ENCODE measurements at regions not wholly inside any gene's neighbourhood (a gene's known extent, or its start where the extent isn't known, plus 50 kb on each side); places are given as distances from the start of the nearest gene placed in this dataset.

- Histone ChIP-seq H3K36me3 (ENCODE audit: control insufficient read depth in 4 of 4, insufficient read depth in 4 of 4, low read length in 4 of 4) (no peaks in the 10 kb centered on the region), H3K9ac (ENCODE audit: insufficient read depth in 1 of 2, low read length in 2 of 2) (no peak overlapping the region), H3K4me1 (ENCODE audit: control insufficient read depth in 5 of 5, insufficient read depth in 5 of 5, low read length in 5 of 5) (no peaks in the 10 kb centered on the region), H3K27ac (ENCODE audit: low read depth in 1 of 2, low read length in 1 of 2) (no peak overlapping the region), H3K9me3 (ENCODE audit: control insufficient read depth in 4 of 4, insufficient read depth in 3 of 4, low read length in 3 of 4) (no peaks in the 10 kb centered on the region), H3K27me3 (ENCODE audit: control insufficient read depth in 3 of 3, insufficient read depth in 3 of 3, low read length in 2 of 3) (no peaks in the 10 kb centered on the region), H3K4me3 (no peak overlapping the region)
- DNase-seq (peak; percentile 24 to 76 (median 59)), ATAC-seq (ENCODE audit: insufficient read depth, low FRiP score) (no peak)
- TF ChIP-seq, protein P1, sequence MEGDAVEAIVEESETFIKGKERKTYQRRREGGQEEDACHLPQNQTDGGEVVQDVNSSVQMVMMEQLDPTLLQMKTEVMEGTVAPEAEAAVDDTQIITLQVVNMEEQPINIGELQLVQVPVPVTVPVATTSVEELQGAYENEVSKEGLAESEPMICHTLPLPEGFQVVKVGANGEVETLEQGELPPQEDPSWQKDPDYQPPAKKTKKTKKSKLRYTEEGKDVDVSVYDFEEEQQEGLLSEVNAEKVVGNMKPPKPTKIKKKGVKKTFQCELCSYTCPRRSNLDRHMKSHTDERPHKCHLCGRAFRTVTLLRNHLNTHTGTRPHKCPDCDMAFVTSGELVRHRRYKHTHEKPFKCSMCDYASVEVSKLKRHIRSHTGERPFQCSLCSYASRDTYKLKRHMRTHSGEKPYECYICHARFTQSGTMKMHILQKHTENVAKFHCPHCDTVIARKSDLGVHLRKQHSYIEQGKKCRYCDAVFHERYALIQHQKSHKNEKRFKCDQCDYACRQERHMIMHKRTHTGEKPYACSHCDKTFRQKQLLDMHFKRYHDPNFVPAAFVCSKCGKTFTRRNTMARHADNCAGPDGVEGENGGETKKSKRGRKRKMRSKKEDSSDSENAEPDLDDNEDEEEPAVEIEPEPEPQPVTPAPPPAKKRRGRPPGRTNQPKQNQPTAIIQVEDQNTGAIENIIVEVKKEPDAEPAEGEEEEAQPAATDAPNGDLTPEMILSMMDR (IDR thresholded peaks at IDR 0.05; ENCODE audit: control extremely low read depth, extremely low read depth) = no peak
- 65 to 69% methylated on average over 6 of the region's 6 CpGs for WGBS, 2 donors
Measured at GRCh38 chr11:26134481-26135355, 197.2 kb upstream of the ANO3 start.

GRCh38 chr11:26137651-26138050, 194.3 kb upstream of the ANO3 start:
- H3K27ac ChIP-seq (ENCODE audit: low read depth in 1 of 2, low read length in 1 of 2) = no peak overlapping the region
- no peaks in the 10 kb centered on the region for H3K36me3 ChIP-seq (ENCODE audit: control insufficient read depth in 4 of 4, insufficient read depth in 4 of 4, low read length in 4 of 4)
- 83 to 84% methylated on average over 2 of the region's 2 CpGs for WGBS, 2 donors
- no peaks in the 10 kb centered on the region for H3K9me3 ChIP-seq (ENCODE audit: control insufficient read depth in 4 of 4, insufficient read depth in 3 of 4, low read length in 3 of 4)
- DNase-seq (no peak), ATAC-seq (ENCODE audit: insufficient read depth, low FRiP score) (no peak)
- H3K4me1 ChIP-seq (ENCODE audit: control insufficient read depth in 5 of 5, insufficient read depth in 5 of 5, low read length in 5 of 5) = peaks cover 0 to 9% (median 0%) of the 10 kb centered on the region in 5 donors
- no peak overlapping the region for H3K9ac ChIP-seq (ENCODE audit: insufficient read depth in 1 of 2, low read length in 2 of 2)
- no peaks in the 10 kb centered on the region for H3K27me3 ChIP-seq (ENCODE audit: control insufficient read depth in 3 of 3, insufficient read depth in 3 of 3, low read length in 2 of 3)
- TF ChIP-seq, protein P1 (IDR thresholded peaks at IDR 0.05; ENCODE audit: control extremely low read depth, extremely low read depth) = no peak
- no peak overlapping the region for H3K4me3 ChIP-seq

DNA sequence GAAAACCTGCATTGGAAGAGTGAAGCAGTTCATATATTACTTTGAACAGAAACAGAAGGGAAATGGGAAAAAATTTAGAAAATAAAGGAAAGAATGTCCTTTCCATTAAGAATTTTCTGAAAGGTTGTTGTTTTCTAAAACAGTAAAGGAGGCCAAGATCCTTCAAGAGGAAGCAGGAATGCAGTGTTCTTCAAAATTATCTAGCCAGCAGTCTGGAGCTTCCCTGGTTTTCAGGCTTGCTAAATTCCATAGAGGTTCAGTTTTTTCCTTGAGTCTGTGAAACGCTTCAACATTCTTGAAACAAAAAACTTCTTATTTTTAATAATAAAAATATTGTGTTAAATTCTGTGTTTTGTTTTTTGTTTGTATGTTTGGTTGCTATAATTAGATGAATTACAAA, 189.0 kb upstream of the ANO3 start:
- ATAC-seq (ENCODE audit: insufficient read depth, low FRiP score) (no peak), DNase-seq (no peak)
- peaks cover 0 to 36% (median 0%) of the 10 kb centered on the region in 5 donors for H3K4me1 ChIP-seq (ENCODE audit: control insufficient read depth in 5 of 5, insufficient read depth in 5 of 5, low read length in 5 of 5)
- TF ChIP-seq, protein P1 (IDR thresholded peaks at IDR 0.05; ENCODE audit: control extremely low read depth, extremely low read depth) = no peak
- H3K36me3 ChIP-seq (ENCODE audit: control insufficient read depth in 4 of 4, insufficient read depth in 4 of 4, low read length in 4 of 4) = no peaks in the 10 kb centered on the region
- no peak overlapping the region for H3K4me3 ChIP-seq
- no peak overlapping the region for H3K27ac ChIP-seq (ENCODE audit: low read depth in 1 of 2, low read length in 1 of 2)
- no peak overlapping the region for H3K9ac ChIP-seq (ENCODE audit: insufficient read depth in 1 of 2, low read length in 2 of 2)
- H3K9me3 ChIP-seq (ENCODE audit: control insufficient read depth in 4 of 4, insufficient read depth in 3 of 4, low read length in 3 of 4) = no peaks in the 10 kb centered on the region
- no peaks in the 10 kb centered on the region for H3K27me3 ChIP-seq (ENCODE audit: control insufficient read depth in 3 of 3, insufficient read depth in 3 of 3, low read length in 2 of 3)
- WGBS, 2 donors = 74 to 80% methylated on average over 1 of the region's 1 CpG
